ENCODE measurements at regions not wholly inside any gene's neighbourhood (a gene's known extent, or its start where the extent isn't known, plus 50 kb on each side); places are given as distances from the start of the nearest gene placed in this dataset.

DNA sequence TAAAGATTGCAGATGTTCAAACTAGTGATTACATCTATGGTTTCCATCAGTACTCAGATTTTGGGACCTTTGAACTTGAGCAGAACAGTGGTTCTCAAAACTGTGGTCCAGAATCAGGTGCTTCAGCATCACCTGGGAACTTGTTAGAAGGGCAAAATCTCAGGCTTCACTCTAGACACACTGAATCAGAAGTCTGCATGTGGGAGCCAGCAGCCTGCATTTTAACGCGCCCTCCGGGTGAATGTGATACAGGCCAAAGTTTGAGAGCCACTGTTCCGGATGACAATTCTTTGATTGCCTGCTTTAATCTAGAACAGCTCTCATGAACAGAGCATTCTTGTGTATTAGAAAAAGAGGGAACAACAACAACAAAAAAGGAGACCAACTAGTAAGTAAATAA lies 261.7 kb downstream of the GPD2 start:
- TF ChIP-seq CTCF (IDR thresholded peaks at IDR 0.05) (no peak), POLR2A (IDR thresholded peaks at IDR 0.05) (no peak)
- no peaks in the 10 kb centered on the region for H3K9me3 ChIP-seq
- H3K27me3 ChIP-seq = no peaks in the 10 kb centered on the region
- no peaks in the 10 kb centered on the region for H3K4me1 ChIP-seq
- H3K36me3 ChIP-seq = no peaks in the 10 kb centered on the region
- no peak overlapping the region for H3K27ac ChIP-seq
- H3K4me3 ChIP-seq = no peak overlapping the region
- DNase-seq = no peak

DNA sequence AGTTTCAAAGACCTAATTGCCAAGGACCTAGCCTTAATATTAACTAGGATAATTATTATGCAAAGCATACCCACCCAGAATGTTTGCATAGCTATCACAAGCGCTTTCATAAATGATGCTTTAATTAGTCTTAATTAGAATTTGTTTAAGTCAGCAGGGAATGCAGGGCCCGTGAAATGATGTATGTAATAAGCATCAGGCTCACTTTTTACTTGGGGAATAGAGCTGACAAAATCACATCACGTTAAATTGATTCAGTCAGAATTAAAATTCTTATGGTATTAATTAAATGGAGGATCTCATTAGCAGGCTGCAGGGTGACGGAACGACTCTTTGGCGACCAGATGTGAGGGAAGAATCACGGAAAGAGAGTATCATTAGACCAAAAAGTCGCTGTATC lies 264.5 kb downstream of the GPD2 start:
- TF ChIP-seq POLR2A (IDR thresholded peaks at IDR 0.05) (no peak), CTCF (IDR thresholded peaks at IDR 0.05) (no peak)
- no peak overlapping the region for H3K27ac ChIP-seq
- no peak overlapping the region for H3K4me3 ChIP-seq
- DNase-seq = no peak
- no peaks in the 10 kb centered on the region for H3K27me3 ChIP-seq
- no peaks in the 10 kb centered on the region for H3K4me1 ChIP-seq
- H3K36me3 ChIP-seq = no peaks in the 10 kb centered on the region
- no peaks in the 10 kb centered on the region for H3K9me3 ChIP-seq

DNA sequence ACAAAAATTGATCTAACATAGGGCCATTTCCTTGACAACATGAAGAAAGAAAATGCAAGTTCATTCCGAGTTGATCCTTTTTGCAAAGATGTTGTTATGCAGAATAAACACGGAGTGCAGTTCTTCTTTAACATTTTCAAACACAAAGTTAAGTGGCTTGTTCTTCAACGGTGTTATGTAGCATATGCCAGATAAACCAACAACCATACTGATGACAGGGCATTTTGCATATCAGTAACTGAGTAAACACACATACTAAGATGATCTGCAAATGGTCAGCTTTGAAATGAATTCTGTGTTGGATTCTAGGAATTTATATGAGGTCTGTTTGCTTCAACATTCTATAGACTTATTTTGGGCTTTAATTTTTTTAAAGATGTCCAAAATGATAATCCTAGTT lies 266.4 kb downstream of the GPD2 start:
- Histone ChIP-seq H3K4me1 (no peaks in the 10 kb centered on the region), H3K27me3 (no peaks in the 10 kb centered on the region), H3K9me3 (no peaks in the 10 kb centered on the region), H3K27ac (no peak overlapping the region), H3K36me3 (no peaks in the 10 kb centered on the region), H3K4me3 (no peak overlapping the region)
- no peak for TF ChIP-seq CTCF (IDR thresholded peaks at IDR 0.05)
- TF ChIP-seq POLR2A (IDR thresholded peaks at IDR 0.05) = no peak
- no peak for DNase-seq

DNA sequence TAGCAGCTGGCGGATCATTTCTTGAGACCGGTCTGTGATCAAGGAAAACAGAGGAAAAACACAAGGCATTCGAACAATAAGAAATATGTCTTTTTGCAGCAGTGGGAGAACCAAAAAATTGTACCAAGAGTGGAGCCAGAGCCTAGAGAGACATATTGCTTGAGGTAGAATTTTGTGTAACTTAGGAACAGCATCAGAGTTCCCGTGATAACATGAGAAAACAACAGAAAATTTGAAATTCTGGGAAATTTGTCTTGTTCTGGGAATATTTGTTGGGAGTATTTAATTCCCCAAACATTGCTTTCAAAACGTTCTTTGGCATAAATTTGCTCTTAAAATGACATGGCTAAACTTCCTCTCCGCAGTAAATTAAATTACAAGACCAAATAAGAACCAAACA lies 267.5 kb downstream of the GPD2 start:
- H3K9me3 ChIP-seq = no peaks in the 10 kb centered on the region
- no peaks in the 10 kb centered on the region for H3K36me3 ChIP-seq
- no peak overlapping the region for H3K4me3 ChIP-seq
- H3K27ac ChIP-seq = no peak overlapping the region
- no peaks in the 10 kb centered on the region for H3K27me3 ChIP-seq
- no peak for DNase-seq
- H3K4me1 ChIP-seq = no peaks in the 10 kb centered on the region
- no peak for TF ChIP-seq CTCF (IDR thresholded peaks at IDR 0.05)
- TF ChIP-seq POLR2A (IDR thresholded peaks at IDR 0.05) = no peak

DNA sequence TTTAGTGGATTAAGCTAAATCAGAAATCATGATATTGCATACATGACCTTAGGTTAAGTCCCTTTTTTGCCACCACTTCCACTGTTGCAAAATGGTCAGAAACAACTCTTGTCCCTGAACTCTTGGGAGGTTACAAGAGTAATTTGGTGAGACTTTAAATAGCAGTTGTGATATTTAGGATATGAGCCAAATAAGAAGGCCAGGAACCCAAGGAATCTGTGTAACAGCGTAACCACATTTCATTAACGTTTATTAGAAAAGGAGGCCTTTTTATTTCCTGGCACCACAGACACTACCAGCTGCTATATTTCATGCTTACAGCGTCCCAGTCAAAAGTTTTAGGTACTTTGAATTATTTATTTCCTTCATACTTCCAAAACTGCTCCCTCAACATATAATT lies 268.0 kb downstream of the GPD2 start:
- DNase-seq = no peak
- Histone ChIP-seq H3K4me1 (no peaks in the 10 kb centered on the region), H3K4me3 (no peak overlapping the region), H3K36me3 (no peaks in the 10 kb centered on the region), H3K27me3 (no peaks in the 10 kb centered on the region), H3K27ac (no peak overlapping the region), H3K9me3 (no peaks in the 10 kb centered on the region)
- TF ChIP-seq POLR2A (IDR thresholded peaks at IDR 0.05) (no peak), CTCF (IDR thresholded peaks at IDR 0.05) (no peak)

- Histone ChIP-seq H3K9me3 (no peaks in the 10 kb centered on the region), H3K4me3 (no peak overlapping the region), H3K36me3 (no peaks in the 10 kb centered on the region), H3K4me1 (no peaks in the 10 kb centered on the region), H3K27me3 (no peaks in the 10 kb centered on the region), H3K27ac (no peak overlapping the region)
- DNase-seq = no peak
- no peak for TF ChIP-seq CTCF (IDR thresholded peaks at IDR 0.05)
These were observed 268.4 kb downstream of the GPD2 start for GRCh38 chr2:156704617-156705016.
